Right lobe of liver (tissue), 4 donors: ENCODE measurements at regions not wholly inside any gene's neighbourhood (a gene's known extent, or its start where the extent isn't known, plus 50 kb on each side); places are given as distances from the start of the nearest gene placed in this dataset.

Experiments used
- POLR2A ChIP-seq: fragments of 450-650 bp; IDR thresholded peaks from one replicate; pipeline ENCODE4 v1.6.1; 2017; ENCODE audit warnings: antibody characterized with exemption, mild to moderate bottlenecking
- TF ChIP-seq, protein P1 (sequence below), 4 donors: fragments of 200-600 bp in 3 of 4; fragments of 450-650 bp in 1 of 4; IDR thresholded peaks; one replicate each; pipeline versions ENCODE4 v1.5.1 to v1.8.0; 2016 to 2022; ENCODE audit warnings: antibody characterized with exemption in 4 of 4, mild to moderate bottlenecking in 2 of 4
- donor health status: DM: no; HTN: no; CAD: no.
- donor health status: DM: no; HTN: no; CAD: no.
- donor health status: DM: no; HTN: yes; CAD: no.

DNA sequence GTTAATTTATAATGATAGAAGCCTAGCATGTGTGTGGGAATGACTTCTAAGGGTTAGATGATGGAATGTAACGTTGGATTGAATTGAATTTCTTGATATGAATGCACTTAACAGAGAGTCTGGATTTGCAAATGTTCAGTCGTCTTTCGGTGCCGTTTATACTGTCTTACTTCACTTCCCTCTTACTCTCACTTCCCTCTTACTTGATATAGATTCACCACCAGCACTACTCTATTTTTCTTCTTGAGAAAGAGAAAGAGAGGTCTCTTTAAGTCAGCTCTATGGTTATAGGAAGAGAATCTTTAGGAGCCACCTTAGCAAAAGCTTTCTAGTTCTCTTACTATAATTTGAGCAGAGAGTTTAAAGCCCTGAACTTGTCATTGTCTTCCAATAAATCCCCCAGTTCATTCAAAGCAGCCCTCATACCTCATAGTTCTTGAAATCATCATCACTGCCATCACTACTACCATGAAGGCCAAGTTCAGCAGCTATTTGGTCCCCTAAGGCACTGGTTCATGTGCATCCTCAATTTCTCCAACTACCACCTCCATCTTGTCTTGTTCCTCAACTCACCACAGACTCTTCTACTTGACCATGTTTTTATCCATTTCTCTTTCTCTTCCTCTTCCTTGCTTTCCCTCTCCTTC is 501.7 kb upstream of the TCF4 start:
- TF ChIP-seq POLR2A: no peak
- TF ChIP-seq, protein P1, sequence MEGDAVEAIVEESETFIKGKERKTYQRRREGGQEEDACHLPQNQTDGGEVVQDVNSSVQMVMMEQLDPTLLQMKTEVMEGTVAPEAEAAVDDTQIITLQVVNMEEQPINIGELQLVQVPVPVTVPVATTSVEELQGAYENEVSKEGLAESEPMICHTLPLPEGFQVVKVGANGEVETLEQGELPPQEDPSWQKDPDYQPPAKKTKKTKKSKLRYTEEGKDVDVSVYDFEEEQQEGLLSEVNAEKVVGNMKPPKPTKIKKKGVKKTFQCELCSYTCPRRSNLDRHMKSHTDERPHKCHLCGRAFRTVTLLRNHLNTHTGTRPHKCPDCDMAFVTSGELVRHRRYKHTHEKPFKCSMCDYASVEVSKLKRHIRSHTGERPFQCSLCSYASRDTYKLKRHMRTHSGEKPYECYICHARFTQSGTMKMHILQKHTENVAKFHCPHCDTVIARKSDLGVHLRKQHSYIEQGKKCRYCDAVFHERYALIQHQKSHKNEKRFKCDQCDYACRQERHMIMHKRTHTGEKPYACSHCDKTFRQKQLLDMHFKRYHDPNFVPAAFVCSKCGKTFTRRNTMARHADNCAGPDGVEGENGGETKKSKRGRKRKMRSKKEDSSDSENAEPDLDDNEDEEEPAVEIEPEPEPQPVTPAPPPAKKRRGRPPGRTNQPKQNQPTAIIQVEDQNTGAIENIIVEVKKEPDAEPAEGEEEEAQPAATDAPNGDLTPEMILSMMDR (IDR thresholded peaks at IDR 0.05): no peak
